Kidney glomerular epithelial cell (primary cell): ENCODE measurements at regions not wholly inside any gene's neighbourhood (a gene's known extent, or its start where the extent isn't known, plus 50 kb on each side); places are given as distances from the start of the nearest gene placed in this dataset.
"Not testable (repeated sequence)": the region's sequence is repeated elsewhere in the genome, so short reads cannot be mapped to it uniquely, and the experiment has no call there.

Experiments used
- DNase-seq: peaks from one replicate; lab custom pipeline; 2025; lab: John Stamatoyannopoulos, UW

DNA sequence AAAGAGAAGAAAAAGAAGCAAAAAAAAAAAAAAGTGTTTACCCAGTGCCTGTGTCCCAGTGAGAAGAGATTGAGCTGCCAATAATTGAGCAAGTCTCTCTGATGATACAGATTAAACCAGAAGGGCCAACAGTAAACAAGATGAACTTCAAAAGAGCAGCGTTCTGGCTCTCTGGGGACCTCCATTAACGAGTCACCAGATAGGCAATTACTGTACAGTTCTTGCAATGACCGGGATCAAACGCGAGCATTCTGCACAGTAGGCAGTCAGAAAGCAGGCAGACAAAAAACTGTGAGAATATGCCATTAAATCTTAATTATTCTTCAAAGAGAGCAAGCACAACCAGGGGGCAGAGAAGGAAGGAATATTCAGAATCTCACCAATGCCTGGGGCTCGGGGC, 626.1 kb downstream of the TMEM114 start:
- DNase-seq: no peak

DNA sequence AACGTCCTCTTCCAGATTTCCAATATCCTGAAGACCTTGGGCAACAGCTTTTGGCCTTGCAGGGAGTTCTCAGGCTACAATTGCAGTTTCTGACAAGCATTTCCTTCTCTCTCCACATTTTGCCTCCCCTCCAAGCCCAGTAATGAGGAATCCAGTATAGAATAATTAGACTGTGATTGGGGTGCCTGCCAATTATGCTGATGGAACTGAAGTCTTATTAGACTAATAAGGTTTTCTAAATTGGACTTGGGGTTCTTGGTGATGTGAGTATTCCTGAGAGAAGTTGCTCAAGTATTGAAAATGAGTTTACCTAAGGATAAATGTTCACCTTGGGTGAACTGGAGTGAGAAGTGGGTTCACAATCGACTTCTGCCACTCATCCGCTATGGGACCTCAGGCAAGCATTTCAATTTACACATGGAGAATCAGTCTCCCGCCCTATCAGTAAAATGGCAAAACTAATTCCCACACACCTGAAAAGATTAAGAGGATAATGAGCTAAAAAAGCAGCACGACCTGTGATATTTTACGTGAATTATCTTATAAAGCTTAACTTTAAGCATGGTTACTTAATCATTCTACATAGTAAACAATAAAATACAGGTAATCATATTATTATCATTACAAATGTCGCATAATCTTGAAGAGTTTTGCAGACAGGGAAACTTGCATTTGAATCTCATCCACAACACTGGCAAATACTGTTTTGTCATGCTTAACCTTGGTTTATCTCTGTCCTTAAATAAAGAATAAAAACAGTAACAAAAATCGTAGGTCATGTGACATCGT, 628.0 kb downstream of the TMEM114 start:
- no peak for DNase-seq

- DNase-seq: no peak
These were observed 624.5 kb downstream of the RBFOX1 start for GRCh38 chr16:7957151-7957550.

DNA sequence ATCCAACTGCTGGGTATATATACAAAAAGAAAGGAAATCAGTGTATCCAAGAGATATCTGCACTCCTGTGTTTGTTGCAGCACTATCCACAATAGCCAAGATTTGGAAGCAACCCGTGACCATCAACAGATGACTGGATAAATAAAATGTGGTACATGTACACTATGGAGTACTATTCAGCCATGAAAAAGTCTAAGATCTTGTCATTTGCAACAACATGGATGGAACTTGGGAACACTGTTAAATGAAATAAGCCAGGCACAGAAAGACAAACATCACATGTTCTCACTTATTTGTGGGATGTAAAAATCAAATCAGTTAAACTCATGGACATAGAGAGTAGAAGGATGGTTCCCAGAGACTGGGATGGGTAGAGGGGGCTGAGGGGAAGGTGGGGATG, 620.7 kb downstream of the RBFOX1 start:
- no peak for DNase-seq

- no peak for DNase-seq
These were observed 613.5 kb downstream of the RBFOX1 start for GRCh38 chr16:7946142-7946541.

DNA sequence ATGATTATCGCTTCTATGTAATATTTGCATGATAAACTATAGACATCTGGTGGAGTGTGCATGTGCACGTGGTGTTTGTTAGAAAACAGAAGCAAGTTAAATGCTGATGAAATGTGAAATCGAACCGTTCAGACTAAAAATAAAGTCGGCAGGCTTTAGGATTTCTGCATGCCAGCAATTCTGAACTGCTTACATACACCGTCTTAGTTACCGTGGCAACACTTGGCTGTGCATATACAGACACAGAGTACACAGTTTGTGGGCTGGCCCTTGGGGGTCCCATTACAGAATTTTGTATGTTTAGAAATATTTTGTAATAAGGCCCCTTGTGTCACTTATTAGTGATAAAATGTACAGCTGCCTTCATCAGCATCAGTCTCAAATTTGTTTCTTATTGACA, 605.5 kb downstream of the RBFOX1 start:
- DNase-seq: no peak

DNA sequence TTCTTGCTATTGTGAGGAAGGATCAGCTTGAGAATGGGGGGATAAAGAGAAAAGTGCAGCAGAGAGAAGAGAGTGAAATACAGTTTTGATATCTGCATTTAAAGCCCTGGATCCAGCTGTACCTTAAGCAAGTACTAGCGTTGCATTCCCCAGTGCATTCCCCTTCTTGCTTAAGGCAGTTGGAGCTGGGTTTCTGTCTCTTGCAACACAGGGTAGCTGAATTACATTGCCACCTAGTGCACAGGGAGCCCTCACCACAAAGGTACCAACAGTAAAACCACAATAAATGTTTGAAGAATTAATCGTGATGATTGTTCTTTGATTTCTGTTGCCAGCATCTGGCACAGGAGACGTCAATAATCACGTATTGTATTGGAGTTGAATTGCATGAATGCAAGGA, 588.7 kb downstream of the RBFOX1 start:
- DNase-seq: no peak

GRCh38 chr16:7919782-7920181, 587.1 kb downstream of the RBFOX1 start:
- DNase-seq: no peak

- DNase-seq: no peak
These were observed 582.1 kb downstream of the RBFOX1 start for GRCh38 chr16:7914748-7915147.

DNA sequence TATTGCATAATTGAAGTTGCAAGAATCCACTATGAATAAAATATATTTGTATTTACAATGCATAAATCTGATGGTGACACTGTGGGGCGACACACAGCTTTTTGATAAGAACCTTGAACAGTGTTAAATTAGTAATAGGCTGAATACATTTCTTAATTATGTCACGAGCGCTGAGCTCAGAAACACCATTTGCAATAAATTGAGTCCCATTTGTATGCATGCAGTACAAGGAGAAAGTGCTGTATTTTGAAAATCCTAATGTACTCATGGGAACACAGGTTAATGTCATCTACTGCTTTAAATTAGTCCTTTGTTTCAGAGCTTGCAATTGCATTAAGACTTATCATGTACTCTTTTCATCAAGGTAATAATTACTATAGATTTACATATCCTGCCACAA, 579.5 kb downstream of the RBFOX1 start:
- no peak for DNase-seq

GRCh38 chr16:7910116-7910515, 577.5 kb downstream of the RBFOX1 start:
- DNase-seq: no peak

GRCh38 chr16:7888411-7888810, 555.8 kb downstream of the RBFOX1 start:
- DNase-seq: no peak

GRCh38 chr16:7887316-7887715, 554.7 kb downstream of the RBFOX1 start:
- no peak for DNase-seq

DNA sequence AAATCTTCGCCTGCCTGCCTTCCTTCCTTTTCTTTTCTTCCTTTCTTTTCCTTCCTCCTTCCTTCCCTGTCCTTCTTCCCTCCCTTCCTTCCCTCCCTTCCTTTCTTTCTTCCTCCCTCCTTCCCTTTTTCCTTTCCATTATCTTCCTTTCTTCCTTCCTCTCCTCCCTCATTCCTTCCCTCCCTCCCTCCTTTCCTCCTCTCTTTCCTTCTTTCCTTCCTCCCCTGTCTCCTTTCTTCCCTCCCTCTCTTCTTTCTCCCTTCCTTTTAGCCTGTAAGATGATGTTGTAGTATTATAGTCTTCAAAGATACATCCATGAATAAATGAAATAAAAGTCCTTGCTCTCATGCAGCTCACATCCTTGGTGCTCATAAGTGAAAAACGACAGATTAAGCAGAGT, 539.3 kb downstream of the RBFOX1 start:
- DNase-seq: no peak

DNA sequence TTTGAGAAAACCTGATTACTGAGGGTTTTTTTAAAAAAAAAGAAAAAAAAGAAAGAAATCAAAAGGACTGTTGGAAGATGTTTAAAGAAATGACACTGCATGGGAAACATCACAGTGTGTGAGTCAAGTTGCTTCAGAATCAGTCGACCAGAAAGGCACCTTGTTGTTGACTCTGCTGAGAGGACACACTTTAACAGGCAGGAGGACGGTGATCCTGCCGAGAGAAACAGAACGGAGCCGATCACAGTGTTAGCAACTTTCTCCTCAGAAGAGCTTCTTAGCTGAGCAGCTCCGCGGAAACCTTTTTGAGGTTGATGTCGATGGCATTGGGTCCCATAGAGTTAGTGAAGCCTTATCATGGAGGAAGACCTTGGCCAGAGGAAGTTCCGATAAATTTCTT, 538.7 kb downstream of the RBFOX1 start:
- no peak for DNase-seq

GRCh38 chr16:7867831-7868230, 535.2 kb downstream of the RBFOX1 start:
- DNase-seq: no peak

- no peak for DNase-seq
These were observed 533.5 kb downstream of the RBFOX1 start for GRCh38 chr16:7866144-7866543.

DNA sequence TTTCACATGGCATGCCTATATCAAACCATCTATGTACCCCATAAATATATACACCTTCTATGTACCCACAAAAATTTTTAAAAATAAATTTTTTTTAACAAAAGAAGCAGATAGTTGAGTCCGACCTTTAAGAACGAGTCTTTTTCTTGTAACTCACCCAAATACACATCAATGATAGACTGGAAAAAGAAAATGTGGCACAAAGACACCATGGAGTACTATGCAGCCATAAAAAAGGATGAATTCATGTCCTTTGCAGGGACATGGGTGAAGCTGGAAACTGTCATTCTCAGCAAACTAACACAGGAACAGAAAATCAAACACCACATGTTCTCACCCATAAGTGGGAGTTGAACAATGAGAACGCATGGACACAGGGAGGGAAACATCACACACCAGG, 532.7 kb downstream of the RBFOX1 start:
- DNase-seq: not testable (repeated sequence)

DNA sequence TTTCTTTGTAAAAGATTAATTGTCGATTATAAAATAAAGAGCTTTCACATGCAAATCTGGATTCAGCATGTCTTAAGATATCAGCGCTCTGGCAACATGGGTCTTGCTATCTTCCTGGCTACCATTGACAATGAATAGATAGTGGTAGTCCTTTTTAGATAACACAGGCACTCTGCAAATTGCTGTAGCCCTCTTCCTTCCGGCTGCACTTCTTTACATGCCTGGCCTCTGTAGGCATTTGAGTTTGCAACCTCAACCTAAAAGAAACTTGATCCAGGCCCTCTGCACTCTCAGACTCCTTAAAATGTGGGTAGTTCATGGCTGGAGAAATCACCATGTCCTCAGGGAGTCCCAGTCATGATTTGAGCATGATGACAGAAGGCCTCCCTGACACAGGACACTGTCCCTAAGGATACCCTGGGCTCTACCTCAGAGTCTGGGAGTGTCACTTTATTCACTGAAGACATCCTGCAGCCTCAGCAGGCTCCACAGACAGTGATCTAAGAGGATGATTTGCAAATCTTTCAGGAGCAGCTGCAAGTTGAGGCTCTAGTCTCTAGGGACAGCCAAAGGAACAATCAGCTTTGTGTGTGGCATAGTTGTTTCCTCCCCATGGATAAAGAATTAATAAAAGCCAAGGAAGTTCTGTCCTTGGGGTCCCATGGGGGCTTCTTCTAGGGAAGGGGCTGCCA, 529.4 kb downstream of the RBFOX1 start:
- DNase-seq: no peak

DNA sequence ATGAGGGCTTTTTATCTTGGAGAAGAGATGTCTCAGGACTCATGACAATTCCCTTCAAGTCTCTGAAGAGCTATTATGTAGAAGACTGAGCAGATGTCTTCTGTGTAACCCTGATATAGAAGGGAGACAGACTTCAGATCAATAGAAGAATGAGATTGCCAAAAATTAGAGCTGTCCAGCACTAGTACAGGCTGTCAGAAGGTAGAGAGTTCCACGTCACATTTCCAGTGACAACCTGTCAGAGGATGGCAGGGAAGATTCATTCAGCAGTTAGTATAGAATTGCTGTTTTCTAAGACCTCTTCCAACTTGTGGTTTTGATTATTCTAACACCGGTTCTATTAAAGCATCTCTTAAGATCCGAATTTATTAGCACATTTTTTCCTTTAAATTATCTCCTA, 520.6 kb downstream of the RBFOX1 start:
- DNase-seq: no peak

DNA sequence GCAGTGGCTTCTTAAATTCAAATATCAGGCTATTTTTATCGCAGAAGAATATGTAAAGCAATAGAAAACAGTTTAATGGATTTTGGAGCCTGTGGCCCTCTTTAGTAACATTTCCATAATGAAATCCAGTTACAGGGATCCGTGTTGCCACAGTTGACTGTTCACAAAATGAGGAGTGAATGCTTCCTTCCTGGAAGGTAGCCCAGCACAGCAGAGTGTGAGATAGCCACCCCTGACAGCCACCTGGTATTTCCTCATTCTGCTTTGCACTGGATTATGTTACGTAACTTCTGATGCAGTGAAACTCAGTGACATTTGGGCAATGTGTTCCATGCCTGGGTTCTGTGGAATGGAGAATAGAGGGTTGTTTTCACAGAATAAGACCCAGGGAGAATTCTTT, 517.2 kb downstream of the RBFOX1 start:
- no peak for DNase-seq

- no peak for DNase-seq
These were observed 510.6 kb downstream of the RBFOX1 start for GRCh38 chr16:7843261-7843660.

- no peak for DNase-seq
These were observed 506.9 kb downstream of the RBFOX1 start for GRCh38 chr16:7839568-7839967.
